Rectal smooth muscle tissue (tissue), 1 donor: ENCODE measurements at regions not wholly inside any gene's neighbourhood (a gene's known extent, or its start where the extent isn't known, plus 50 kb on each side); places are given as distances from the start of the nearest gene placed in this dataset.
"Not testable (repeated sequence)": the region's sequence is repeated elsewhere in the genome, so short reads cannot be mapped to it uniquely, and the experiment has no call there.

ENCODE experiments used
- H3K27ac ChIP-seq: one replicate; pipeline ENCODE4 v1.7.0; 2013; ENCODE audit warnings: low read depth, low read length, inconsistent platforms
- H3K27me3 ChIP-seq: one replicate; pipeline ENCODE4 v1.7.0; 2013; ENCODE audit warnings: low read length; ENCODE audit not compliant: control insufficient read depth, insufficient read depth
- H3K36me3 ChIP-seq: one replicate; pipeline ENCODE4 v1.7.0; 2013; ENCODE audit warnings: low read length; ENCODE audit not compliant: control insufficient read depth, insufficient read depth
- H3K4me1 ChIP-seq: one replicate; pipeline ENCODE4 v1.7.0; 2013; ENCODE audit warnings: low read length; ENCODE audit not compliant: control insufficient read depth, insufficient read depth
- H3K4me3 ChIP-seq: one replicate; pipeline ENCODE4 v1.7.0; 2013; ENCODE audit warnings: low read length
- H3K9ac ChIP-seq: one replicate; pipeline ENCODE4 v1.7.0; 2013; ENCODE audit warnings: low read length

DNA sequence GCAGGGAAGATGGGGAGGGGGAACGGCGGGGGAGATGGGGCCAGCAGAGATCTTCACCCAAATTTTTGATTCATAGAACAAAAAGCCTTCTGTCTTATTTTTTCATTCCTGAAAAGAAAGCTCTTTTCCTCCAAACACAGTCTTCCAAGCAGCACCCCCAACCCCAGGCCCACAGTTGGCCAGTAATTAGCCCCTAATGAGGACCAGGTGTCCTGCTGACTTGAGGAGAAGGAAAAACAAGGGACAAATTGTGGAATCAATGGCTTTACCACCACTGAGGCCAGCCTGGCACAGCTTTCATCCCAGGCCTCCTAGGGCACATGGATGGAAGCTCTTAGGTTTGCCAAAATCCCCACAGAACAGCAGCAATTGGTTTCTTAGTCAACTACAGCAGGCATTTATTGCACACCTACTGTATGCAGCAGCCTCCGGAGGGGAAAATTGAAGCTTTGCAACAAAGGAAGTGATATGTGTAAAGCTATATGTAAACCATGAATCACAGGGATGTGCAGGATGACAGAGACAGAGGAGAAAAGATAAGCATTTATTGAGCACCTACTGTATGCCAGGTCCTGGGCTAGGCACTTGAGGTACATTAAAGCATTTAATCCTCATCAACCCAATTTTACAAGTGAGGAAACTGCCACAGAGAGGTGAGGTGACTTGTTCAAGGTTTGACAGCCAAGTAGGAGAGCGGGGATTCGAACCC is 199.5 kb downstream of the TBC1D2B start:
- H3K9ac ChIP-seq, result no peak overlapping the region
- H3K27me3 ChIP-seq, result no peaks in the 10 kb centered on the region
- no peaks in the 10 kb centered on the region for H3K36me3 ChIP-seq
- no peak overlapping the region for H3K27ac ChIP-seq
- H3K4me3 ChIP-seq, result no peak overlapping the region
- H3K4me1 ChIP-seq, result no peaks in the 10 kb centered on the region

DNA sequence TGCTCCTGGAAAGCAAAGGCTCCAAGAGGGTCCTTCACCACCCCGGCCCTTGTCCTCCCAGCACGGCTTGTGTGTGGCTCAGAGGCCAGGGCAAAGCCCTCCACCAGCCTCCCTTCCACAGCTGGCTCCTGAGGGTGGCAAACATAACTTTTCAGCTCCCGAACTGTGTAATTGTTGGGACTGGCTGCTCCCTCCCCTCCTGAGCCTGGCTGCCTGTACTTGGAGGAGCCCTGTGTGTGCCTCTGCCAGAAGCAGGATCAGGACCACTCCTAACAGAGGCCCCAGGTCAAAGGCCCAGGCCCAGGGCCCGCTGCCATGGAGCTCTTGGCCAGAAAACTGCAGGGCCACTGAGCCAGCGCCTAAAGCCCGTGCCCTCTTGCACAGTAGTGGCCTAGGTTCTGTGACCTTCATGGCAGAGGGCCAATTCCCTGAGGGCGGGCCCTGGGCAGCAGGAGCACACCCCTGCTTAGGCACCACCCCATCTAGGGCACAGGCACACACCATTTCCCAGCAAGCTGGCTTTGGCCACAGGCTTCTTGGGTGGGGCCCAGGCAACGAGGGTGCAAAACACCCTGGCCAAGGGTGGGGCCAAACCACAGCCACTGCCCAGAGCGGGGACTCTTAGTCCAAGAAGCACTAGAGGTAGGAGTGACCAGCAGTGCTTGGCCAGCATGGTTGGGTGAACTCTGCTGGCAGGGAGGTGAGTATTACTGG is 201.2 kb downstream of the TBC1D2B start:
- not testable (repeated sequence) for H3K36me3 ChIP-seq, H3K4me3 ChIP-seq, H3K4me1 ChIP-seq, H3K27ac ChIP-seq, H3K9ac ChIP-seq, H3K27me3 ChIP-seq

DNA sequence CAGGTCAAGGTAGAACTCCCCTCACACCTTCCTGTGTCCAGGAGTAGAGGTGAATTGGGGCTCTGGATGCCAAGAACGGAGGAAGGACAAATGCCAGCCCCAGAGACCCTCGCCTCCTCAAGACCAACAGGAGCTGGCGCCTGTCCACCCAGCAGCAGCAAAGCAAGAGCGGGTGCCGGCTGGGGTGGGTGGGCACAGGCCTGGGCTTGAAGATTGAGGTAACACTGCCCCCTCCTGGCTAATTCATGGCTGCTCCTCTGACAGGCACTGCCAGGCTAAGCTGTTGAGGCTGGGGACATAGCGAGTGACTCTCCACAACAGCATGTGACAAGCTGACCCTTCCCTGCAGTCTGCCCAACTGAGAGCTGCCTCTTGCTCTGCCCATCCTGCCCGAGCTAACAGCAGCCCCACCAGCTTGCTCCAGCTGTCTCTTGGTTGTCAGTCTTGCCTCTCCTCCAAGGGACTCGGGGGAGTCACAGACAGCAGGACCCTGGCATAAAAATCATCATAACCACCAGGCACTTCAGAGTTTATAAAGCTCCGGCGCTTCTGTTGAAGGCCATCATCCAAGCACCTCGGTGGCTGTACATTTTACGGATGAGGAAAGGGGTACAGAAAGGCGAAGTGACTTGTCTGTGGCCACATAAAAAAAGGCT is 202.3 kb downstream of the TBC1D2B start:
- not testable (repeated sequence) for H3K27ac ChIP-seq, H3K4me1 ChIP-seq, H3K4me3 ChIP-seq, H3K27me3 ChIP-seq, H3K36me3 ChIP-seq, H3K9ac ChIP-seq

DNA sequence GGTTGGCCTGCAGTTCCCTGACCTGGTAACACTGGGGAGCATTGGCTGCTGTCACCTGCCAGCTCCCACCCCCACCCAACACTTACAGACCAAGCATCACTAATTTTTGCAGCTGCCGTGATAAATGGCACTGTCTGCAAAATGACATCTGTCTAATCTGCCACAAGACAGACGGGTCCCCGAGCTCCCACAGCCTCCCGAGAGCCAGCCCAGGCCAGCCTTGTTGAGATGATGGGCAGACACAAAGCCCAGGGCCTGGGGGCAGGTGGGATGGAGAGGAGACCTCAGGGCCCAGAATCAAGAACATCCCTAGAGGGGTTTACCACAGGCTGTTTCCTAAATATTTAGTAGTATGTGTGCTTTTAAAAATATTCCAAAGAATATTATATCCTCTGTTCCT is 203.4 kb downstream of the TBC1D2B start:
- Histone ChIP-seq H3K36me3 (no peaks in the 10 kb centered on the region), H3K9ac (no peak overlapping the region), H3K4me1 (no peaks in the 10 kb centered on the region), H3K27me3 (no peaks in the 10 kb centered on the region), H3K27ac (no peak overlapping the region), H3K4me3 (no peak overlapping the region)

DNA sequence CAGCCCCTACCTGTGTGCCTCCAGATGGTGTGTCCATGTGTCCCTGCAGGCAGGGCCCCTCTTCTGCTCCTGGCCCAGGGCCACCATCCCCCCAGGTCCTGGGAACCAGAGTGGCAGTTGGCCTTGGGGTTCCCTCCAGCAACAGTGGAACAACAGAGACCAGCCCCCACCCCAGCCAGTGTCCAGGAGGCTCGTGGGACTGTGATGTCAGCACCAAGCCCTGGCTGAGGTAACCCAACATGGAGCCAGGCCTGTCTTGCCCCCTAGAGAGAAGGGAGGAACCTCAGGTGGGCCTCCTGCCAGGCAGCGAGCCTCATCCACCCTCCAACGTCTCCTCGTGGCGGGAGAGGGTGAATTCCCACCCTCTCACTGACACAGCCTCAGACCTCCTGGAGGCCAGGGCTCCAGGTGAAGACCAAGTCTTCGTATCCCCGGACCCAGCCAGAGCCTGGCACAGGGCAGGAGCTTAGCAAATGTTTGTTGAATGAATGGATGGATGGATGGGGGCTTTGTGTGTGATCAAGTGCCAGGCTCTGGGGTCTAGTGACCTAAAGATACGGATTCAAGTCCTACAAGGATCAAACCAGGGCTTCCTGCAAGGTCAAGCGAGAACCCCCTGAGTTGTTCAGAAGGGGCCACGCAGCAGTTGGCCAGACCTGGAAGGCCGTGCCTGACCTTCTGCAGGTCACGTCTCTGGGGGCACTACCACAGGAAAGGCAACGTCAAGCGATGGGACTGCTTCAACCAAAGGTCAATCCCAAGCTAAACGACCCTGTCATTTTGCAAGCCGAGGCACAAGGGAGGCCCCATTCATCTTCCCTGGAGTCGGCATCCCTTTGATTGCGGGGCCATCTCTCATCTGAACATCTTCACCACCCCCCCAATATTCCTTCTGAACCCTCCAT is 204.7 kb downstream of the TBC1D2B start:
- not testable (repeated sequence) for H3K9ac ChIP-seq, H3K4me3 ChIP-seq, H3K27ac ChIP-seq, H3K4me1 ChIP-seq, H3K36me3 ChIP-seq, H3K27me3 ChIP-seq

DNA sequence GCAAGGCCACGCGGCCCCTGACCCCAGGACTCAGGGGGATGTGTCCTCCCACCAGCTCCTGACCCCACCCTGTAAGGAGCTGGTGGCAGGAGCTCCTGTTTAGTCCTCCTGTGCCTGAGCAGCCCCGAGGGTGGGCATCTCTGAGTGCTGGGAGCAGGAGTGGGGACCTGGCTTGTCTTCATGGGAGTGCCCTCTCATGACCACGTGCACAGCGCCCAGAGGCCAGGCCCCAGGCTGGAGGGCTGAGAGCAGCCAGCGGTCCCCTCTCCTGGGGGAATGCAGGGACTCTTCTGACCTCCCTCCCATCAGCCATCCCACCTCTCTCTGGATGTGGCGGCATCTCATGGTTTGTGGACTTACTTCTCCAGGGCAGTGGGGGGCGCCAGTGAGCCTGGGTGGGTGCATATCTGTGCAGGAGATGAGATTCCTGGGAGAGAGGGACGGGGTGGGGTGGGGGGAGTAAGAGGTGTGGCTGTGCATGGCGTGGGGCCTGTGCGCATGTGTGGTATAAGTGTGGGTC is 205.6 kb downstream of the TBC1D2B start:
- Histone ChIP-seq H3K36me3 (no peaks in the 10 kb centered on the region), H3K4me1 (no peaks in the 10 kb centered on the region), H3K27ac (no peak overlapping the region), H3K27me3 (no peaks in the 10 kb centered on the region), H3K9ac (no peak overlapping the region), H3K4me3 (no peak overlapping the region)

DNA sequence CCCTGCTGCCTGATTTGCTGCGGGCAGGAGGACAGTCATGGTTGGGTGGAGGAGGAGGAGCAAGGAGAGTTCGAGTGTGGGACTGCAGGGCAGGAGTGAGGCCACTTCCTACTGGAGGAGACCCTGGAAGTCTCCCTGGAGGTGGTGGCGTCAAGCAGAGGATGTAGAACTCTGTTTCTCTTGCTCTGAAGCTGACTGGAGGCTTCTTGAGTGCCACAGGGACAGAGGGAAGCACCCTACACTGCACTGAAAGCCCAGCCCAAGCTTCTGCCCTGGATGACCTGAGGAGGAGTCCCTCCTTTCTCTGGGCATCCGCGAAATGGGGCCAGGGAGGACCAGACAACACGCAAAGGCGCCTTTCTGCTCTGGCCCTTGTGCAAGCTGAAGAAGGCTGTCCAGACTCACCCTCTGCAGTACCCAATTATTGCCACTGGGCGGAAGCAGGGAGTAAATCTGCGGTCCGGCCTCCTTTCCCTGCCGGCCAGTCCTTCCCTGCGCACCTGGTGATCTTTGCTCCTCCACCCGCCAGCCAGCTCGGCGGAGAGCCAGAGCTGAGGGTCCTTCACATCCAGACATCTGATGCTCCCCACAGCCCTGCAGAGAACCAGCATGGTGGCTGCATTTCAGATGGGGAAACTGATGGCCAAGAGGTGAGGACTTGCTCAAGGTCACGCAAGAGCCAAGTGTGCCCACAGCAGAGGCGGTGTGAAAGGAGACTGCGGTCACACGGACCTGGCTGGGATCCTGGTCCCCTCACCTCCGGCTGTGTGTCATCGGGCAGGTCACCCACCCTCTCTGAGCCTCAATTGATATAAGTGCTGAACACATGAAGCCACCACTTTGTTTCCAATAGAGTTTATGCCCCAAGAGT is 207.1 kb downstream of the TBC1D2B start:
- no peak overlapping the region for H3K9ac ChIP-seq
- no peaks in the 10 kb centered on the region for H3K4me1 ChIP-seq
- H3K27ac ChIP-seq, result no peak overlapping the region
- no peaks in the 10 kb centered on the region for H3K27me3 ChIP-seq
- H3K4me3 ChIP-seq, result no peak overlapping the region
- H3K36me3 ChIP-seq, result no peaks in the 10 kb centered on the region

DNA sequence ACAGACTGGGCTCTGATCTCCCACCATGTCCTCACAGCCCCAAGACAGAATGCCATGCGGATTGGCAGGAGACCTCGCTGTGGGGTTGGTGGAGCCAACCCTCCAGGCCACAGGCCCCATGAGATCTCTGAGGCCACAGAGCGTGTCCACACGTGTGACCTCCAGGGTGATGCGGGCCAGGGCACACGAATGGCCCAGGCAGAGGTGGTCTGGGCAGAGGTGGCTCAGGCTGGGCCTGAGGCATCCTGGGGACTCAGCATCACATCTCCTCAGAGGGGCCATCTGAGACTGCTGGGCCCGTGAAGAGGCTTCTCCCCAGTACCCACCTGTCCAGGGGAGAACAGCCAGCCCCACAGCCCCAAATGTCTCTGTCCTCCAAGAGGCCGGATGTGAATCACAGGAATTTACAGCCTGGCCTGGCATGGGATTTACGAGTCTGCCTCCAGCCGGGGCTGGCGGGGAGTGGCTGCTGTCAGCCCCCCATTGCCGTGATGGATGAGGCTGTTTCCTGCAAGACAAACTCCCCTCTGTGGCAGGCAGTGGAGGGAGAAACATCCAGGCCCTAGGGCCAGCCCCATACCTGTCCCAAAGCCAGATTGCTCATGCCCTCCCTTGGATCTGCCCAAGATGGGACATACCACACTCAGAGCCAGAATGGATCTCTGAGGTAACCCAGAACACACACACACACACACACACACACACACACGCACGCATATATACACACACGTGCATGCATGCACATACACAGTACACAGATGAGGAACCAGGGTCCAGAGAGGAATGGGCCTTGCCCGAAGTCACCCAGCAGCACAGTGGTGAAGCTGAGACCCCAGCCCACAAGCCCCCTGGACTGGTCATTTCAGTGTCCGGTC is 208.3 kb downstream of the TBC1D2B start:
- H3K36me3 ChIP-seq, result no peaks in the 10 kb centered on the region
- H3K9ac ChIP-seq, result no peak overlapping the region
- H3K4me3 ChIP-seq, result no peak overlapping the region
- H3K27me3 ChIP-seq, result no peaks in the 10 kb centered on the region
- no peaks in the 10 kb centered on the region for H3K4me1 ChIP-seq
- no peak overlapping the region for H3K27ac ChIP-seq

DNA sequence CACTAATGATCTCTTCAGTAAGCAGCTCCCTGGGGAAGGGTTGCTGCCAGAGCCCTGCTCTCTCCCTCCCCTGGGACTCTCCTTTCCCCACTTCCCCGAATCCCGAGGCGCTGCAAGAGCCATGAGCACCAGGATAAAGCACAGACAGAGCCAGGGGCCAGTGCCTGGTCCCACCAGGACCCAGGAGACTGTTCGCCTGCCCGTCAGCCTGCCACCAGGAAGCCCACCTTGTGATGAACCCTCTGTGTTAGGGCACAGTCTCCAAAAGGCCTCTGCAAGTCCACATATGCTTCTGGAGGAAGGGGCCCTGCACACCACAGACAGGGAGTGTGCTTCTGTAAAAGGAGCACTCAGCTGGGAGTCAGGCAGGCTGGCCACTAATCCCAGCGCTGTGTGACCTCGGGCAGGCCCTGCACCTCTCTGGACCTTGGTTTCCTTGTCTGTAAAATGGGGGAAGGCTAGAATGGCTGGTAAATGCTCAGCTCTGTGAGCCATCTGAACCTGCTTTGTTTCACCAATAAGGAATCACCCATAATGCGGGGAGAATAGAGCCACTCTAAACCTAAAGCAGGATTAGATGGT is 209.4 kb downstream of the TBC1D2B start:
- H3K9ac ChIP-seq, H3K4me1 ChIP-seq, H3K36me3 ChIP-seq, H3K27ac ChIP-seq, H3K27me3 ChIP-seq, H3K4me3 ChIP-seq: not testable (repeated sequence)

DNA sequence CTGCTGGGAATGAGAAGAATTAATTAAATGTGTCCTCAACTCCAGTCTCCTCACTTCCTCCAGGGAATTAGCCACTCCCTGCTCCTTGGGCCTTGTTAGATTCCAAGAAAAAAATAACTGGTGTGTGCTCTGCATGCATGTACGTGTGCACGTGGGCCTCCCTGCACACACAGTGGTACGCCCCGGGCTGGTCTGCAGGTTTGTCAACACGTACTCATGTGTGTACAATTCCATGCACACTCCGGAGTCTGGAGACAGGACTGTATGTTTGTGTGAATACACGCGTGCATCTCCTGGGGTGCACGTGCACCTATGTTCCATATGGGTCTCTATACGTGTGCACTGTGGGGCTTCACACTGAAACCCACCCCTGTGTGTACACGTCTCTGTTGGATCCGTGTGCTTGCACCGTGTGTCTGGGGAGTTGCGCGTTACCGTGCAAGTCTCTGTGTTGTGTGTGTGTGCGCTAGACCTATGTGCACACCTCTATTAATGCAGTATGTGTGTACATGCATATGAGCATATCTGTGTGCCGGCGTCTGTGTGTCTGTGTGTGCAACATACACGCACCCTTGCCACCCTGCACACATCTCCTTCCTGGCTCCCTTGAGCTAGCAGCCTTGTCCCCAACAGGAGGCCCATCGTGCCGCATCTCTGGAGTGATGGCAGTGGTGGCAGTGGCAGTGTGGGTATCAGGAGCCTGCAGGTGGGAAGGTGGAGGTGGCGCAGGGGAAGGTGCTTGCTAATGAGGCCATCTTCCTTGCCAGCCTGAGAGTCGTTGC is 210.1 kb downstream of the TBC1D2B start:
- Histone ChIP-seq H3K4me3 (no peak overlapping the region), H3K9ac (no peak overlapping the region), H3K36me3 (no peaks in the 10 kb centered on the region), H3K27me3 (no peaks in the 10 kb centered on the region), H3K4me1 (no peaks in the 10 kb centered on the region), H3K27ac (no peak overlapping the region)
